IMR-90 (cell line): ENCODE measurements at regions not wholly inside any gene's neighbourhood (a gene's known extent, or its start where the extent isn't known, plus 50 kb on each side); places are given as distances from the start of the nearest gene placed in this dataset.

Source experiments
- ATAC-seq: fragments of 200-7000 bp; cut with Tn5 transposase; 2 replicates; pipeline ENCODE4 v1.9.1; 2020; ENCODE audit warnings: low read depth, mild to moderate bottlenecking, moderate library complexity
- BruUV-seq: library from RNA; stranded (reverse); fragments of 400-500 nt; replicated peaks from 2 replicates; lab custom pipeline; 2021; lab: Mats Ljungman, UMichigan
- CTCF ChIA-PET: fragments of 300-600 bp; formaldehyde crosslinking; extraction: SDS; loops from one replicate; lab custom pipeline; 2021; ENCODE audit warnings: antibody characterized with exemption; lab: Yijun Ruan, JAX
- POLR2A ChIA-PET: fragments of 300-600 bp; sonication (Branson Sonifier 250); formaldehyde crosslinking; loops from one replicate; lab custom pipeline; 2022; ENCODE audit warnings: antibody characterized with exemption; ENCODE audit not compliant: unreplicated experiment; lab: Charles Lee
- DNase-seq: peaks from one replicate; pipeline ENCODE4 v3.0.0; 2013
- H2AFZ ChIP-seq: replicated peaks from 2 replicates; pipeline ENCODE3; 2013; ENCODE audit warnings: low read length, mild to moderate bottlenecking; ENCODE audit not compliant: poor library complexity
- H2AK5ac ChIP-seq: 2 replicates; pipeline ENCODE4 v1.6.1; 2013; ENCODE audit warnings: low read depth, low read length, inconsistent platforms
- H2AK9ac ChIP-seq: replicated peaks from 2 replicates; pipeline ENCODE3; 2013; ENCODE audit warnings: mild to moderate bottlenecking, low read depth, low read length, moderate library complexity; ENCODE audit not compliant: poor library complexity
- H2BK120ac ChIP-seq: 2 replicates; pipeline ENCODE4 v1.6.1; 2013; ENCODE audit warnings: low read depth, low read length, inconsistent platforms
- H2BK15ac ChIP-seq: 3 replicates; pipeline ENCODE4 v1.6.1; 2013; ENCODE audit warnings: low read depth, low read length, inconsistent platforms
- H2BK20ac ChIP-seq: 2 replicates; pipeline ENCODE4 v1.6.1; 2013; ENCODE audit warnings: low read depth, mild to moderate bottlenecking, inconsistent platforms, low read length, moderate library complexity
- H2BK5ac ChIP-seq: 2 replicates; pipeline ENCODE4 v1.6.1; 2013; ENCODE audit warnings: mild to moderate bottlenecking, low read depth, low read length, inconsistent platforms; ENCODE audit not compliant: poor library complexity, severe bottlenecking
- H3K14ac ChIP-seq: replicated peaks from 2 replicates; pipeline ENCODE4 v1.6.1; 2013; ENCODE audit warnings: low read depth, low read length, inconsistent platforms
- H3K18ac ChIP-seq: 2 replicates; pipeline ENCODE4 v1.6.1; 2013; ENCODE audit warnings: low read depth, low read length, control low read depth
- H3K23ac ChIP-seq: 2 replicates; pipeline ENCODE4 v1.6.1; 2013; ENCODE audit warnings: low read depth, low read length, inconsistent platforms
- H3K27ac ChIP-seq: 2 replicates; pipeline ENCODE4 v1.5.1; 2013; ENCODE audit warnings: mild to moderate bottlenecking, control low read depth, low read length; ENCODE audit not compliant: insufficient read depth
- H3K27me3 ChIP-seq: 2 replicates; pipeline ENCODE4 v1.6.1; 2013; ENCODE audit warnings: low read length; ENCODE audit not compliant: control insufficient read depth, insufficient read depth
- H3K36me3 ChIP-seq: 2 replicates; pipeline ENCODE4 v1.6.1; 2013; ENCODE audit warnings: low read length, mixed read lengths; ENCODE audit not compliant: control insufficient read depth, insufficient read depth
- H3K4ac ChIP-seq: 2 replicates; pipeline ENCODE4 v1.6.1; 2013; ENCODE audit warnings: low read depth, low read length, inconsistent platforms
- H3K4me1 ChIP-seq: 2 replicates; pipeline ENCODE4 v1.6.1; 2013; ENCODE audit warnings: low read length, mixed read lengths; ENCODE audit not compliant: control insufficient read depth, insufficient read depth
- H3K4me2 ChIP-seq: 2 replicates; pipeline ENCODE4 v1.6.1; 2013; ENCODE audit warnings: low read depth, mild to moderate bottlenecking, control low read depth, low read length, moderate library complexity
- H3K4me3 ChIP-seq: 2 replicates; pipeline ENCODE4 v1.5.1; 2013; ENCODE audit warnings: low read depth, mild to moderate bottlenecking, control low read depth, low read length, moderate library complexity; ENCODE audit not compliant: insufficient read depth
- H3K56ac ChIP-seq: 2 replicates; pipeline ENCODE4 v1.6.1; 2013; ENCODE audit warnings: low read length, inconsistent platforms; ENCODE audit not compliant: insufficient read depth; ENCODE audit errors: extremely low read depth
- H3K79me1 ChIP-seq, 2 experiments: 2 replicates each; pipeline ENCODE4 v1.6.1; 2013; ENCODE audit warnings: low read length in 2 of 2, inconsistent platforms in 1 of 2, low read depth in 1 of 2
- H3K9ac ChIP-seq: 2 replicates; pipeline ENCODE4 v1.6.1; 2013; ENCODE audit warnings: low read depth, low read length, control low read depth
- H3K9me1 ChIP-seq: 2 replicates; pipeline ENCODE4 v1.6.1; 2013; ENCODE audit warnings: low read length, inconsistent platforms; ENCODE audit not compliant: insufficient read depth
- H3K9me3 ChIP-seq: 2 replicates; pipeline ENCODE4 v1.6.1; 2013; ENCODE audit warnings: low read length; ENCODE audit not compliant: control insufficient read depth, insufficient read depth
- H4K20me1 ChIP-seq: 2 replicates; pipeline ENCODE4 v1.6.1; 2013; ENCODE audit warnings: low read length, inconsistent platforms; ENCODE audit not compliant: insufficient read depth
- H4K5ac ChIP-seq: 2 replicates; pipeline ENCODE4 v1.6.1; 2013; ENCODE audit warnings: mild to moderate bottlenecking, low read depth, low read length, control low read depth
- H4K8ac ChIP-seq, 2 experiments: 2 replicates each; pipeline ENCODE4 v1.6.1; 2013; ENCODE audit warnings: low read depth in 2 of 2, low read length in 2 of 2, control low read depth in 1 of 2, inconsistent platforms in 1 of 2
- H4K91ac ChIP-seq: 2 replicates; pipeline ENCODE4 v1.6.1; 2013; ENCODE audit warnings: low read depth, low read length, inconsistent platforms; ENCODE audit not compliant: insufficient read depth
- CEBPB ChIP-seq: IDR thresholded peaks from 2 replicates; pipeline ENCODE4 v1.6.1; 2012; ENCODE audit warnings: low read depth, low read length, improper control_type of control experiment
- CHD1 ChIP-seq: IDR thresholded peaks from 2 replicates; pipeline ENCODE4 v1.6.1; 2012; ENCODE audit warnings: low read depth, low read length, improper control_type of control experiment
- MXI1 ChIP-seq: IDR thresholded peaks from 2 replicates; pipeline ENCODE4 v1.6.1; 2012; ENCODE audit warnings: low read depth, mild to moderate bottlenecking, low read length, moderate library complexity, borderline replicate concordance
- NFE2L2 ChIP-seq: fragments of 150-350 bp; IDR thresholded peaks from 2 replicates; pipeline ENCODE4 v1.6.1; 2016; ENCODE audit warnings: low read depth, mild to moderate bottlenecking, low read length
- RCOR1 ChIP-seq: IDR thresholded peaks from 2 replicates; pipeline ENCODE4 v1.6.1; 2012; ENCODE audit warnings: mild to moderate bottlenecking, low read length, improper control_type of control experiment; ENCODE audit not compliant: insufficient replicate concordance
- WGBS, 2 experiments: methylation state at CpG; one replicate each; pipeline versions ENCODE4 v1.1.5 to v1.1.7; 2013; ENCODE audit warnings: missing lambda C conversion rate in 2 of 2; ENCODE audit not compliant: insufficient read length in 1 of 2; ENCODE audit errors: extremely low coverage in 2 of 2; 5-methylcytosine and 5-hydroxymethylcytosine counted together
- dilution Hi-C: fragments of 300-500 bp; cut with HindIII; formaldehyde crosslinking; loops from one replicate; pipeline ENCODE4 v1.14.3; 2018; ENCODE audit warnings: low sequenced_read_pairs; ENCODE audit not compliant: unreplicated experiment
- in situ Hi-C: fragments of 300-500 bp; cut with MboI; formaldehyde crosslinking; loops from 3 replicates; pipeline ENCODE4 v1.14.3; 2019; ENCODE audit warnings: low sequenced_read_pairs, inconsistent platforms, mixed read lengths
- intact Hi-C: fragments of 100-400 bp; cut with micrococcal nuclease; formaldehyde crosslinking; loops from 2 replicates; pipeline ENCODE4 v1.10.0; 2022

GRCh38 chr1:234777856-234778220 is 167.9 kb upstream of the IRF2BP2 start:
- H2BK120ac ChIP-seq, result no peak overlapping the region
- H2BK20ac ChIP-seq, result no peak overlapping the region
- H3K79me1 ChIP-seq, result no peaks in the 10 kb centered on the region
- BruUV-seq, result no TSS peak
- peaks cover 5% of the 10 kb centered on the region; the same call in 1 of the 2 replicates for H3K9me3 ChIP-seq
- in situ Hi-C loops, result no loop called here
- 50% methylated on average over 1 of the region's 1 CpG; no CpG with 5 or more reads in 1 of the 2 experiments for WGBS, 2 experiments
- H2BK15ac ChIP-seq, result no peak overlapping the region
- H3K4me2 ChIP-seq, result no peak overlapping the region
- H3K4me3 ChIP-seq, result no peak overlapping the region
- ChIA-PET CTCF (no interaction called here), POLR2A (no interaction called here)
- no peak overlapping the region for H3K4ac ChIP-seq
- H3K14ac ChIP-seq, result no peak overlapping the region
- no peak overlapping the region for H4K91ac ChIP-seq
- H2AK9ac ChIP-seq, result no peak overlapping the region
- ATAC-seq (no peak), DNase-seq (no peak)
- H3K27me3 ChIP-seq, result peaks cover 39% of the 10 kb centered on the region
- no peaks in the 10 kb centered on the region for H3K4me1 ChIP-seq
- no peaks in the 10 kb centered on the region; the same call in 1 of the 2 replicates for H4K20me1 ChIP-seq
- TF ChIP-seq MXI1, result no peak
- no peak for TF ChIP-seq NFE2L2
- no peak for TF ChIP-seq CEBPB
- TF ChIP-seq CHD1, result no peak
- no peak for TF ChIP-seq RCOR1
- H4K8ac ChIP-seq, result no peak overlapping the region
- no peaks in the 10 kb centered on the region for H3K9me1 ChIP-seq
- no peak overlapping the region for H3K23ac ChIP-seq
- no peak overlapping the region for H2AK5ac ChIP-seq
- dilution Hi-C loops, result no loop called here
- H3K9ac ChIP-seq, result no peak overlapping the region
- H2AFZ ChIP-seq, result no peak overlapping the region
- intact Hi-C loops, result no loop called here
- H3K36me3 ChIP-seq, result no peaks in the 10 kb centered on the region
- no peak overlapping the region for H3K27ac ChIP-seq
- no peak overlapping the region for H3K56ac ChIP-seq
- no peak overlapping the region for H2BK5ac ChIP-seq
- H4K5ac ChIP-seq, result no peak overlapping the region
- H3K18ac ChIP-seq, result no peak overlapping the region
